ENCODE measurements at regions not wholly inside any gene's neighbourhood (a gene's known extent, or its start where the extent isn't known, plus 50 kb on each side); places are given as distances from the start of the nearest gene placed in this dataset.

DNA sequence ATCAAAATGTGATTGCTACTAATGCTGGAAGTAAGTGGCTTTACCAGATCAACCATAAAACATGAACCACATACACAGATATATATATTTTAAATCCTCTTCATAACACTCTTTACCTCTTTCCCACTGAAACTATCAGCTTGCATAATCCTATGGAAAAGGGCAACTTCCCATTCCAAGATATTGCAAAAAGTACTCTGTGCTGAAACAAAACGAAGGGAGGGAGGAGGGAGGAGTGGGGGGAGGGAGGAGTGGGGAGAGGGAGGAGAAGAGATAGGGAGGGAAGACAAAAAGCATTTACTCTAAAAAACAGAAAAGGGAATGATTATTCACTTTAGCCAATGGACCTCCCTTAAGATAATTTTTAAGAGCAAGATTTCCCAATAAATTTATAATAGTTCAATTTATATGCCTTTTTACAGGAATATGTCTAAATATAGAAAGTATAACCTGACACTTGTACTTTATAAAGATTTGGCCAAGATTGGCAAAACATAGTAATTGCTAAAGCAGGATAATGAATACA lies 344.8 kb upstream of the NFE2L3 start:
- H3K4me3 ChIP-seq (ENCODE audit: insufficient read depth, low read depth, low read length) = no peak overlapping the region
- H3K27me3 ChIP-seq (ENCODE audit: control insufficient read depth, insufficient read depth, low read length) = no peaks in the 10 kb centered on the region
- no peak for DNase-seq
- H3K36me3 ChIP-seq (replicated peaks; ENCODE audit: control insufficient read depth, insufficient read depth, low read length) = no peaks in the 10 kb centered on the region

DNA sequence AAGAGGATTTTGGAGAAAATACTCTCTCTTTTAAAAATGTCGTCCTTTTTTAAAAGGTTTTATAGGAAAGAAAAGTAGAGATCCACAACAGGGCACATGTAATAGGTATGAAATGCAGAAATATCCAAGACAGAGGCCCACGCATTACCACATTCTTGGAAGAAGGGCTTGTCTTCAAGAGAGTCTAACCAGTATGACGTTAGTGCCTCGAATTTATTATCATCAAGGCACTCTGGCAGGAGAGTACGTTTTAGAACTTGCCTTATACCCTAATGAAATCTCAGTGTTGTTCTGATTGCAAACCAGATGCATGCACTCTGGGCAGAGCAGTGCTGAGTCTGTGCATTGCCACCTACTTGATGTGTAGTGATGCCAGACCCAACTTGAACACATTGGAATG lies 342.6 kb upstream of the NFE2L3 start:
- no peak overlapping the region for H3K4me3 ChIP-seq (ENCODE audit: insufficient read depth, low read depth, low read length)
- DNase-seq = no peak
- H3K36me3 ChIP-seq (replicated peaks; ENCODE audit: control insufficient read depth, insufficient read depth, low read length) = no peaks in the 10 kb centered on the region
- no peaks in the 10 kb centered on the region for H3K27me3 ChIP-seq (ENCODE audit: control insufficient read depth, insufficient read depth, low read length)

DNA sequence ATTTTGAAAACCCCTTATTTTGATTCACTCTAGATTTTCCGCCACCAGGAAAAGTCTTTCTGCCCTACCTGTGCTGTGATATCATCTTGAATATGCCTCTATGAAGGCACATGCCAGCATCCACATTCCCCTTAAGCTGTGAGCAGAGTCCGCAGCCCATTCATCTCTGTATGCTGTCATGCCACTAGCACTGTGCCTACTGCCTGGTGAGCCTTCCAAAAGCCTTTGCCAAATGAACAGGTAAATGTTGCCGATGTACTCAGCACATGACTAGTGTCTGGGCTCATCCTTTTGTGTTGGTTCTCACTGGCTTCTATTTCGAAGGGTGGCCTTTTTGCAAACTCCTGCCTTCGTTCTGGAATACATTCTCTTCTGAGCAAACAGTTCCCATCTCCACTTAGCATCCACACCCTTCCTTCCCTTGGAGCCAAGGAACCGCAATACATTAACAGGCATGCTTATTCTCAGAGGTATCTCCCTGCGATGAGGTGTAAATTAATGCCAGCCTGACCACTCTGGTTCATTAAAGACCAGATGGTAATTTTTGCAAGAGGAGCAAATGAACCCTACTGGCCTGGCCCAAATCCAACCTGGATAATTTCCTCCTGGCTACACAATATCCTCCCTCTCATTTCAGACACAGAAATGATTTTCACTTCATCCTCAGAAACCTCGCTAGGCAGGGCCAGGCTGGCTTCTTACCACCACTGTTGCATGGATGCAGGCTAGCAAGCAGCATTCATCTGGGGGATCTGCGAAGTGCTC lies 339.7 kb upstream of the NFE2L3 start:
- no peak overlapping the region for H3K4me3 ChIP-seq (ENCODE audit: insufficient read depth, low read depth, low read length)
- no peaks in the 10 kb centered on the region for H3K36me3 ChIP-seq (replicated peaks; ENCODE audit: control insufficient read depth, insufficient read depth, low read length)
- DNase-seq = no peak
- no peaks in the 10 kb centered on the region for H3K27me3 ChIP-seq (ENCODE audit: control insufficient read depth, insufficient read depth, low read length)

DNA sequence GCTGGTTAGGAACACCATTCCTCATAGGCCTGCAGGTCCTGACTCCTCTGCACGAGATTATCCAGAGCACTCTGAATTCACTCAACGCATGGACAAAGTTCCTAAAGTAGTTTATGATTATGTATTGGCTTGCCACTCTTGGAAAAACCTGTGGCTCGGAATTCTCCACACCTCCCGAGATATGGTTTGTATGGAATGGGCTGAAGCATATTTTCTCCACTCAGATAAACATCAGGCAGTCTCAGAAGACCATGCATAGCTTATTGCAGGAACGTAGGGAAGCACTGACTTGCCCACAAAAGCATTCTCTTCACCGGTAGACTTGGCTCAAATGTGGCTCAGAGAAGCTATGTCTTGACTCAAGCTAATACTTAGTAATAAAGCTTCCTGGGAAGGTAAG lies 338.6 kb upstream of the NFE2L3 start:
- DNase-seq = no peak
- Histone ChIP-seq H3K36me3 (replicated peaks; ENCODE audit: control insufficient read depth, insufficient read depth, low read length) (no peaks in the 10 kb centered on the region), H3K4me3 (ENCODE audit: insufficient read depth, low read depth, low read length) (no peak overlapping the region), H3K27me3 (ENCODE audit: control insufficient read depth, insufficient read depth, low read length) (no peaks in the 10 kb centered on the region)

DNA sequence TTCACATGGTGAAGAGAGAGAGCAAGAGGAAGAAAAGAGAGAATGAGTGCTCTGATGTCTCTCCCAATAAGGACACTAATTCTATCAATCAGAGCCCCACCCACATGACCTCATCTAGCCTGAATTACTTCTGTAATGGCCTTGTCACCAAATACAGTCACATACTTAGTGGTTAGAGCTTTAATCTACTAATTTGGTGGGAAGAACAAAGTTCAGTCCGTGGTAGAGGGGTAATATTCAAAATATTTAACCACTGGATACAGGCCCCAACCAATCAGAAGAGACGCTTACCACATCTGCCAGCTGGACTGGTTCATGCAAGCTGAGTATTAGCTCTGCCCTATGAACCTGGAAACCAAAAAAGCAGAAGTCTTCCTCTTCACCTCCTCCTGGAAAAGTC lies 336.3 kb upstream of the NFE2L3 start:
- Histone ChIP-seq H3K36me3 (replicated peaks; ENCODE audit: control insufficient read depth, insufficient read depth, low read length) (no peaks in the 10 kb centered on the region), H3K4me3 (ENCODE audit: insufficient read depth, low read depth, low read length) (no peak overlapping the region), H3K27me3 (ENCODE audit: control insufficient read depth, insufficient read depth, low read length) (no peaks in the 10 kb centered on the region)
- no peak for DNase-seq

DNA sequence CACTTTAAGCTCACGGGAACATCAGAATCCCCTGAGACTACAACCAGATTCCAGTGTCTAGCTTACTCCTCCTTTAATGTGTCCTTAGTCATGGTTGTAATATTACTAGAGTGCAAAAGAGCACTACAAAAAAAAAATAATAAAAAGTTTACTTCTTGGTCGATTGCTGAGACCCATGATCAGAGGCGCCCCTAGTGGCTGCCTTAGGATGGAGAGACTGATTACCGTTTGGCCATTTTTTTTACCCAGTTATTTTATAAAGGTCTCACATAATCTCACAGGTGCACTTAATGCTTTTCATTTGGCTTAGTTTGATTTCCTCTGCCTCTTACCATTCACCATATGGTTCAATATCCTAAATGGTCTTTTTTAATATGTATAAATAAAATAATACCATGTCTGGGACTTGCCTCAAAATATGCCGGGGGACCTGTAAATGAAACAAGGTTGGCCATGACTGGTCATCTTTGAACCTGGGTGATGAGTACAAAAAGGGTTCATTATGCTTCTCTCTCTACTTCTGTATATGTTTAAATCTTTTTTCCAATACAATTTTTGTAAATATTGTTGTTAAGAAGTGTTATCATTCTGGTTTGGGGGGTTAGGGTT lies 331.5 kb upstream of the NFE2L3 start:
- H3K27me3 ChIP-seq (ENCODE audit: control insufficient read depth, insufficient read depth, low read length) = no peaks in the 10 kb centered on the region
- H3K4me3 ChIP-seq (ENCODE audit: insufficient read depth, low read depth, low read length) = no peak overlapping the region
- peak; percentile 10 for DNase-seq
- no peaks in the 10 kb centered on the region for H3K36me3 ChIP-seq (replicated peaks; ENCODE audit: control insufficient read depth, insufficient read depth, low read length)

DNA sequence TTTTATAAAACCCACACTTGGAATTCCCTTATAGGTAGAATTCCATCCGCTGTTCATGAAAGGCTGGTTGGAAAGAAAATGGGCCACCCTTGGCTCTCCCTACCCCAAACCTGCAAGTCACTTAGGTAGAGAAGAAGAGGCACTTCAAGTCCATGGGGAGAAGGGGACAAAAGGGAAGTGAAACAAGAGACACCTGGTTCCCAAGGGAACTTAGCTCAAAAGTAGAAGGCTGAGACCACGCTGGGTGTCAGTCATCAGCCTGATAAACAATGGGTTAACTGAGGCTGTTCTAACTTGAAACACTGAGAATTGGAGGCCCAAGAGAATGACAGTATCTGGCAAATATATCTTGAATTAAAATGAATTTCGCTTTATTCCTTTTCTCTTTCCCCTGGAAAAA lies 330.8 kb upstream of the NFE2L3 start:
- no peak for DNase-seq
- H3K27me3 ChIP-seq (ENCODE audit: control insufficient read depth, insufficient read depth, low read length) = no peaks in the 10 kb centered on the region
- no peak overlapping the region for H3K4me3 ChIP-seq (ENCODE audit: insufficient read depth, low read depth, low read length)
- H3K36me3 ChIP-seq (replicated peaks; ENCODE audit: control insufficient read depth, insufficient read depth, low read length) = no peaks in the 10 kb centered on the region

DNA sequence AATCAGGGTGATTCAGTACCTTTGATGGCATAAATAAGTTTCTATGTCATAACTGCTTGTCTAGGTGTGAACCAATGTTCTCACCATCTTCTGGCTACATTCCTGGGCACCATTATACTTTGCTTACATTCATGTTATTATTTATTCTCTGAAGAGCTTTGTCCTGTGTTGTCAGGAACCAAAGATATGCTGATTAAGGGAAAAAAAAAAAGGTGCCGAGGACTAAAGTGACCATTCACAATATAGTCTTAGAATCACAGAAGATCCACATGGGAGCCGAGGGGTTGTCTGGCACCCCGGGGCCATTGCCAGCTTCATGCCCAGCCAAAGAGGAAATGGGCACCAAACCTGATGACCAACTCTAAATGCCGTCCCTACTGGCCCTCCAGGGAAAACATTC lies 329.2 kb upstream of the NFE2L3 start:
- DNase-seq = no peak
- Histone ChIP-seq H3K27me3 (ENCODE audit: control insufficient read depth, insufficient read depth, low read length) (no peaks in the 10 kb centered on the region), H3K4me3 (ENCODE audit: insufficient read depth, low read depth, low read length) (no peak overlapping the region), H3K36me3 (replicated peaks; ENCODE audit: control insufficient read depth, insufficient read depth, low read length) (no peaks in the 10 kb centered on the region)

DNA sequence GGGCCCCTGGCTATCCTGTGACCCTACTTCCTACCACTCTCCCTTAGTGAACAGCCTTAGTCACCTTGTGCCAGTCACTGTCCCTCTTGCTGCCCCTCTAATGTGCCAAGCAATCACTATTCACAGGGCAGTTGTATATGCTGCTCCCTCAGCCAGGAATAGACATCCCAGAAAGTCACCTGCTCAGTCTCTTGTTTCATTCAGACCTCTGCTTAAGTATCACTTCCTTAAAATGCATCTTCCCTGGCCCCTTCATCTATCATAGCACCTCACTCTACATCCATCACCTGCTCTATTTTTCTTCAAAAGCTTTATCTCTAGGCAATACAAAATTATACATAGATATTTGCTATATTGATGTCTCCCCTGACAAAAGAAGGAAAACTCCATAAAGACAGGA lies 328.4 kb upstream of the NFE2L3 start:
- Histone ChIP-seq H3K27me3 (ENCODE audit: control insufficient read depth, insufficient read depth, low read length) (no peaks in the 10 kb centered on the region), H3K36me3 (replicated peaks; ENCODE audit: control insufficient read depth, insufficient read depth, low read length) (no peaks in the 10 kb centered on the region), H3K4me3 (ENCODE audit: insufficient read depth, low read depth, low read length) (no peak overlapping the region)
- no peak for DNase-seq

DNA sequence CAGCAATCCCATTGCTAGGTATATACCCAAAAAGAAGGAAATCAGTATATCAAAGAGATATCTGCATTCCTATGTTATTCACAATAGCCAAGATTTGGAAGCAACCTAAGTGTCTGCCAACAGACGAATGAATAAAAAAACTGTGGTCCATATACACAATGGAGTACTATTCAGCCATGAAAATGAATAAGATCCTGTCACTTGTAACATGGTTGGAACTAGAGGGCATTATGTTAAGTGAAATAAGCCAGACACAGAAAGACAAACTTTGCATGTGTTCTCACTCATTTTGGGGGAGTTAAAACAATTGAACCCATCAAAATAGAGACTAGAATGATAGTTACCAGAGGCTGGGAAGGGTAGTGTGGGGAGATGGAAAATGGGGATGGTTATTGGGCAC lies 323.5 kb upstream of the NFE2L3 start:
- no peak for DNase-seq
- no peaks in the 10 kb centered on the region for H3K36me3 ChIP-seq (replicated peaks; ENCODE audit: control insufficient read depth, insufficient read depth, low read length)
- H3K27me3 ChIP-seq (ENCODE audit: control insufficient read depth, insufficient read depth, low read length) = no peaks in the 10 kb centered on the region
- H3K4me3 ChIP-seq (ENCODE audit: insufficient read depth, low read depth, low read length) = no peak overlapping the region

DNA sequence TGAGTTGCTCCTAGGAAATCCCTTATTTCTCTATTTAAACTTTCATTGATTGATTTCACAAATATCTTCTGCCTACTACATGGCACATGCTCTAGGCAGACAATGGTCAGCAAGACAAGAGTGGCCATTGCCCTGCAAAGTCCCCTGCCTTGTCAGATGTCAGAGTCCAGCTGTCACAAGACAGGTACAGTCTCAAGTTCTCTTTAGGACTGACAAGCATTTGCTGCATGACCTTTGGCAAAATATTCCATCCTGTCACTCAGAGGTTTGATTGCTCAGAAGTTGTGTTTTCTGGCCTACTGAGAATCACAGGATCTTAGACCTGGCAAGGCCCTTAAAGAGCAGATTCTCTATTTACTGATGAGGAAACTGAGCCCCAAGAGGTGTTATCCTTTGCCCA lies 322.3 kb upstream of the NFE2L3 start:
- Histone ChIP-seq H3K36me3 (replicated peaks; ENCODE audit: control insufficient read depth, insufficient read depth, low read length) (no peaks in the 10 kb centered on the region), H3K27me3 (ENCODE audit: control insufficient read depth, insufficient read depth, low read length) (no peaks in the 10 kb centered on the region), H3K4me3 (ENCODE audit: insufficient read depth, low read depth, low read length) (no peak overlapping the region)
- DNase-seq = no peak

DNA sequence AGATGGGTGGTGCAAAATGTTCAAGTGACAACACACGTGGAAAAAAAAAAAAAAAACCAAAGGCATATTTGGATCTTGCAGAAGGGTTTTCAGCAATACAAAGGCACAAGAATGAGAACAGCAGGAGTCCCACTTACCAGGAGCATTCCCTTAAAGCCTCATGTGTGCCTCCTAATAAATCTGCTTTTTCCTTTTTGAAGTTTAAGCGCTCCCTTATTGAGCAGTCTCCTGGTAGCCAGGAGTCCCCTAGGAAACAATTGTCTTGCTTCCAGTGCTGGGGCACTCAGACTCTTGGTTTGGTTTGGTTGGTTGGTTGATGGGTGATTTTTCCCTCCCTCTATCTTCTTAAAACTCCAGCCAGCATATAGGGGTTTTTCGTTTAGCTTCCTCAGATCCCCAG lies 321.8 kb upstream of the NFE2L3 start:
- no peaks in the 10 kb centered on the region for H3K36me3 ChIP-seq (replicated peaks; ENCODE audit: control insufficient read depth, insufficient read depth, low read length)
- no peaks in the 10 kb centered on the region for H3K27me3 ChIP-seq (ENCODE audit: control insufficient read depth, insufficient read depth, low read length)
- H3K4me3 ChIP-seq (ENCODE audit: insufficient read depth, low read depth, low read length) = no peak overlapping the region
- no peak for DNase-seq

DNA sequence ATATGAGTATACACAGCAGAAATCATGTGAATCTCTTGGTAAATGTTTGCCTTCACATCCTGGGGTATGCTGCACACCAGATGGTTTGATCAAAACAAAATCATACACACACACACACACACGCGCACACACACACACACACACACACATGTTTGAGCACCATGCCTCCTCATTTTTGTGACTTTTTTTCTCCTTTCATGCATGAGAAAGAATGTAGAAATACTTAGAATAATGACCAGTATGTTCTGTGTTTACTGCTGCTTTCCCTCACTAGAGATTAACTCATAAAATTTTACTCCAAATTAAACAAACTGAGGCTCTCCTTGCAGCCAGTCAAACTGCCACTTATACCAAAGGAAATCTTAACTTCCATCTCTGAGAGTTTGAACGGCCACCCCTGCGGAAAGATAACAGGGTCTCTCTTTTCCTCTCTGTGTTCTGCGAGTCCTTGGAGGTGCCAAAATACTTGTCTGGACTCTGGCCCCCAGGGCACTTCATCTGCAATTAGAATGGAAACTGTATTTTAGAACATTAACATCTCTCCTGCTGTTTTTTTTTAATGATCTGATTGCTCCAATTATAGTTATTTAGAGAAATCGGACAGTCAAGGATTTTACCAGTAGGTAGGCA lies 320.8 kb upstream of the NFE2L3 start:
- H3K27me3 ChIP-seq (ENCODE audit: control insufficient read depth, insufficient read depth, low read length) = no peaks in the 10 kb centered on the region
- no peaks in the 10 kb centered on the region for H3K36me3 ChIP-seq (replicated peaks; ENCODE audit: control insufficient read depth, insufficient read depth, low read length)
- H3K4me3 ChIP-seq (ENCODE audit: insufficient read depth, low read depth, low read length) = no peak overlapping the region
- no peak for DNase-seq

DNA sequence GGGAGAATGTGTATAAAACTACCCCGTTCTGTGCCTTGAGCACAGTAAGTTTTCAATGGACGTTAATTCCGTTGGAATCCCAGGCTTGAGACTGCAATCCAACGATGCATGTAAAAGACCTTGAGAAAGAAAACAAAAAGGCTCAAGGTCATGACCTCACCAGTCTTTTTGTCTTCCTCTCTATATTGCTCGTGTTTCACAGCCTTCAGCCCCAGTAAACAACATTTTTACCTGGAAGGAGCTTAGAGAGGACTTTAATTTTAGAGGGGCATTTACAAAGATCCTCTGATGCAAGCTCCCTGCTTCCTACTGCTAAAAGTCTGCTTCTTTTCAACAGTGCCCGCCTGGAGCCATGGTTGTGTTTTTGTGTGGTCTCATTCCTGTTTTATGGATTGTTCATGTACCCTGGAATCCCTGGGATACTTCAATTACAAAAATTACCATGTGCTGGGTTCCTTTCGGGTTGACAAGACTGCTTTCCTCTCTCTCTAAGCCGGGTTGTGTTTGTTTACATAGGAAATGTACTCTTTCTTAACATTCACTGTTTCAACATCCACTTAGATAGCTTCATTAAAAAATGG lies 320.1 kb upstream of the NFE2L3 start:
- H3K4me3 ChIP-seq (ENCODE audit: insufficient read depth, low read depth, low read length) = no peak overlapping the region
- no peak for DNase-seq

DNA sequence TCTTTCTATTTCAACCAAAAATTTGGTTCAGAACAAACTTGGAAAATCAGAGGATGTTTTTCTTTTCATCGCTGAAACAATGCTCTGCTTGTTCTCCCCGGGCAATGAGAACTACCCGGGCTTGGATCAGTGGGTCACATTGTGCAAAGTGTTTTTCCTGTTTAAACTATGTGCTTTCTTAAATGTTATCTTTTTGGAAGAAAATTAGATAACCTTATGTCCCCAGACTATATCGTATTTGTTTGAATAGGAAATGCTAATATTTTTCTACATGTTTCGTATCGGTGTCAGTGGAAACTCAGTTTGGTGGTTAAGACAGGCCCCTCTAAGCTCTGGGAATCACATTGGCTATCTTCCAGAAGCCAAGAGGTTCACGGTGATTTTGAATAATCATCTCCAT lies 319.5 kb upstream of the NFE2L3 start:
- H3K4me3 ChIP-seq (ENCODE audit: insufficient read depth, low read depth, low read length) = no peak overlapping the region
- H3K27me3 ChIP-seq (ENCODE audit: control insufficient read depth, insufficient read depth, low read length) = no peaks in the 10 kb centered on the region

More for the DNA sequence above, 320.1 kb upstream of the NFE2L3 start:
- Histone ChIP-seq H3K36me3 (replicated peaks; ENCODE audit: control insufficient read depth, insufficient read depth, low read length) (no peaks in the 10 kb centered on the region), H3K27me3 (ENCODE audit: control insufficient read depth, insufficient read depth, low read length) (no peaks in the 10 kb centered on the region)

More for the DNA sequence above, 319.5 kb upstream of the NFE2L3 start:
- H3K36me3 ChIP-seq (replicated peaks; ENCODE audit: control insufficient read depth, insufficient read depth, low read length) = no peaks in the 10 kb centered on the region
- DNase-seq = no peak
